Stimulated activated CD8-positive, alpha-beta memory T cell treated with anti-CD3 and anti-CD28 coated beads, Interleukin-12 subunit alpha, Interleukin-12 subunit beta, amount 100 ng/mL, for 24 hours (primary cell): ENCODE measurements at regions not wholly inside any gene's neighbourhood (a gene's known extent, or its start where the extent isn't known, plus 50 kb on each side); places are given as distances from the start of the nearest gene placed in this dataset.

Experiments used
- DNase-seq: peaks from one replicate; pipeline ENCODE4 v3.0.0-alpha.2; 2020; ENCODE audit errors: extremely low read depth

GRCh38 chr3:124407260-124407659 is 323.0 kb upstream of the UMPS start:
- no peak for DNase-seq

- no peak for DNase-seq
These were observed 320.5 kb upstream of the UMPS start for GRCh38 chr3:124409650-124410275.

GRCh38 chr3:124410471-124410870 is 319.8 kb upstream of the UMPS start:
- DNase-seq = no peak

- no peak for DNase-seq
These were observed 318.5 kb upstream of the UMPS start for GRCh38 chr3:124411728-124412127.

- DNase-seq = no peak
These were observed 317.6 kb upstream of the UMPS start for GRCh38 chr3:124412644-124413043.

- DNase-seq = no peak
These were observed 316.9 kb upstream of the UMPS start for GRCh38 chr3:124413393-124413792.

GRCh38 chr3:124413989-124414598 is 316.2 kb upstream of the UMPS start:
- no peak for DNase-seq

- DNase-seq = no peak
These were observed 314.7 kb upstream of the UMPS start for GRCh38 chr3:124415446-124415960.

- no peak for DNase-seq
These were observed 310.9 kb upstream of the UMPS start for GRCh38 chr3:124419303-124419702.

- no peak for DNase-seq
These were observed 309.9 kb upstream of the UMPS start for GRCh38 chr3:124420392-124420791.

GRCh38 chr3:124422805-124423204 is 307.4 kb upstream of the UMPS start:
- DNase-seq = no peak

- no peak for DNase-seq
These were observed 305.9 kb upstream of the UMPS start for GRCh38 chr3:124424396-124424795.

GRCh38 chr3:124425972-124426371 is 304.3 kb upstream of the UMPS start:
- no peak for DNase-seq

- DNase-seq = no peak
These were observed 301.7 kb upstream of the UMPS start for GRCh38 chr3:124428372-124429128.

GRCh38 chr3:124429129-124429815 is 301.0 kb upstream of the UMPS start:
- DNase-seq = no peak

- no peak for DNase-seq
These were observed 298.8 kb upstream of the UMPS start for GRCh38 chr3:124431331-124431994.

GRCh38 chr3:124434176-124434575 is 296.1 kb upstream of the UMPS start:
- DNase-seq = no peak

- no peak for DNase-seq
These were observed 294.8 kb upstream of the UMPS start for GRCh38 chr3:124435467-124435866.

GRCh38 chr3:124438813-124439212 is 291.4 kb upstream of the UMPS start:
- DNase-seq = no peak

- no peak for DNase-seq
These were observed 290.6 kb upstream of the UMPS start for GRCh38 chr3:124439603-124440002.

- no peak for DNase-seq
These were observed 288.5 kb upstream of the UMPS start for GRCh38 chr3:124441766-124442165.

- DNase-seq = no peak
These were observed 287.8 kb upstream of the UMPS start for GRCh38 chr3:124442463-124442862.
